GM10266 (cell line): ENCODE measurements at regions not wholly inside any gene's neighbourhood (a gene's known extent, or its start where the extent isn't known, plus 50 kb on each side); places are given as distances from the start of the nearest gene placed in this dataset.

Source experiments
- DNase-seq: peaks from one replicate; pipeline ENCODE4 v3.0.0; 2012; ENCODE audit errors: extremely low spot score
- TF ChIP-seq, protein P1 (sequence below): IDR thresholded peaks from 2 replicates; pipeline ENCODE4 v1.5.1; 2012; ENCODE audit warnings: mild to moderate bottlenecking, low read depth; ENCODE audit not compliant: control insufficient read depth, insufficient read depth; ENCODE audit errors: missing control alignments

GRCh38 chr9:21692390-21692789, 110.0 kb upstream of the MTAP start:
- TF ChIP-seq, protein P1, sequence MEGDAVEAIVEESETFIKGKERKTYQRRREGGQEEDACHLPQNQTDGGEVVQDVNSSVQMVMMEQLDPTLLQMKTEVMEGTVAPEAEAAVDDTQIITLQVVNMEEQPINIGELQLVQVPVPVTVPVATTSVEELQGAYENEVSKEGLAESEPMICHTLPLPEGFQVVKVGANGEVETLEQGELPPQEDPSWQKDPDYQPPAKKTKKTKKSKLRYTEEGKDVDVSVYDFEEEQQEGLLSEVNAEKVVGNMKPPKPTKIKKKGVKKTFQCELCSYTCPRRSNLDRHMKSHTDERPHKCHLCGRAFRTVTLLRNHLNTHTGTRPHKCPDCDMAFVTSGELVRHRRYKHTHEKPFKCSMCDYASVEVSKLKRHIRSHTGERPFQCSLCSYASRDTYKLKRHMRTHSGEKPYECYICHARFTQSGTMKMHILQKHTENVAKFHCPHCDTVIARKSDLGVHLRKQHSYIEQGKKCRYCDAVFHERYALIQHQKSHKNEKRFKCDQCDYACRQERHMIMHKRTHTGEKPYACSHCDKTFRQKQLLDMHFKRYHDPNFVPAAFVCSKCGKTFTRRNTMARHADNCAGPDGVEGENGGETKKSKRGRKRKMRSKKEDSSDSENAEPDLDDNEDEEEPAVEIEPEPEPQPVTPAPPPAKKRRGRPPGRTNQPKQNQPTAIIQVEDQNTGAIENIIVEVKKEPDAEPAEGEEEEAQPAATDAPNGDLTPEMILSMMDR: no peak
- DNase-seq: no peak

DNA sequence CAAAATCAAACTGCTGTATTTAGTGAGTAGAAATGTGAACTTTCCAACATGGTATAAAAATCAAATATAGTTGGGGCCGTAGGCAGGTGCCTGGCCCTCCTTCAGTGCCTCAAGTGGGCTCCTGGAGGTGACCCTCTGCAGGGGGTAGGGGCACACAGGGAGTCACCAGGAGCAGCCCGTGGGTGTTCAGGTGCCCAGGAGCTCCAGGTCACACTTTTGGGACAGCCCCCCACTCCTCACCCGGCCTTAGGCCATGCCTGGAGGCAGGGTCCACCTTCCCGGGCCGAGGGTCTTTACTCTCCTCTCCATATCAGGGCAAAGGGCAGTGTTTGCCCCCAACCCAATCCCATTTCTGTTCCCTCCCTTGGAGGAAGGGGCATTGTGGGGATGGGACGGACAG, 108.0 kb upstream of the MTAP start:
- TF ChIP-seq, protein P1: no peak
- DNase-seq: no peak

GRCh38 chr9:21695443-21695842, 107.0 kb upstream of the MTAP start:
- TF ChIP-seq, protein P1: no peak
- DNase-seq: no peak

DNA sequence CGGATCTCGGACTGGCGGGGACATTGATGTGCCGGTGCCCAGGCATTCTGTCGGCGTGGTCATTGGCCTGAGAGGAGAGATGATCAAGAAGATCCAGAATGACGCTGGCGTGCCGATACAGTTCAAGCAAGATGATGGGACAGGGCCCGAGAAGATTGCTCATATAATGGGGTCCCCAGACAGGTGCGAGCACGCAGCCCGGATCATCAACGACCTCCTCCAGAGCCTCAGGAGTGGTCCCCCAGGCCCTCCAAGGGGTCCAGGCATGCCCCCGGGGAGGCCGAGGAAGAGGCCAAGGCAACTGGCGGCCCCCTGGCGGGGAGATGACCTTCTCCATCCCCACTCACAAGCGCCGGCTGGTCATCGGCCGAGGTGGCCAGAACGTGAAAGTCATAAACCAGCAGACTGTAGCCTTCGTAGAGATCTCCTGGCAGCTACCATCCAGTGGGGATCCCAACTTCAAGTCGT, 106.5 kb upstream of the MTAP start:
- TF ChIP-seq, protein P1: no peak
- no peak for DNase-seq

DNA sequence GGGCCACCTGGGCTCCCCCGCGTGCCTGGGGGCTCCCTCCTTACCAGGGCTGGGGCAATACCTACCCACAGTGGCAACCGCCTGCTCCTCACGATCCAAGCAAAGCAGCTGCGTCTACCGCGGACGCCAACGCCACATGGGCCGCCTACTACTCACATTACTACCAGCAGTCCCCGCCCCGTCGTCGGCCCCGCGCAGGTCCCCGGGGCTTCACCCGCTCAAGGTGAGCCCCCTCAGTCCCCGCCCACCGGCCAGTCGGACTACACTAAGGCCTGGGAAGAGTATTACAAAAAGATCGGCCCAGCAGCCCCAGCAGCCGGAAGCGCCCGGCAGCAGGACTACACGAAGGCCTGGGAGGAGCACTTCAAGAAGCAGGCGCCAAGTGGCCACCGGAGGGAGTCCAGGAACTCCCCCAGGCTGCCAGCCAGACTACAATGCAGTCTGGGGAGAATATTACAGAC, 106.0 kb upstream of the MTAP start:
- no peak for DNase-seq
- TF ChIP-seq, protein P1: no peak

GRCh38 chr9:21708260-21708711, 94.2 kb upstream of the MTAP start:
- TF ChIP-seq, protein P1: no peak
- no peak for DNase-seq

DNA sequence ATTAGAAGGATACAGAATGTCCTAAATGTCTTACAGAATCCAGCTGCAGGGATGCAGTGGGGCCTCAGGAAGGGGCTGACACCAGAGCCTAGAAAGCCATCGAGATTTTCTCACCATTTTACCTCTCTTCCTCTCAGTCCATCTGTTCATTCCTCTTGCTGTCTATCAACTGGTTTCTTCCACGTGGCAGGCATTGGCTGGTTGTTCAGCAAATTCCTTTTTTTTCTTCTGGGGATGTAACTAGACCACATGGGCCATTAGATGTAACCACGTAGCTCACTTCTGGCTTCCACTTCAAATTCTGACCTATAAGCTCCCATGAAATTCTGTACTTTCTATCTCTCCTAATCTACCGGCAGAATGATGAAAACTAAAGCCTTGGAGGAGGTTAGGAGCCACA, 93.6 kb upstream of the MTAP start:
- DNase-seq: no peak
- TF ChIP-seq, protein P1: no peak
